IMR-90 (cell line): ENCODE measurements at regions not wholly inside any gene's neighbourhood (a gene's known extent, or its start where the extent isn't known, plus 50 kb on each side); places are given as distances from the start of the nearest gene placed in this dataset.

Experiments used
- ATAC-seq: fragments of 200-7000 bp; cut with Tn5 transposase; 2 replicates; pipeline ENCODE4 v1.9.1; 2020; ENCODE audit warnings: low read depth, mild to moderate bottlenecking, moderate library complexity
- BruUV-seq: library from RNA; stranded (reverse); fragments of 400-500 nt; replicated peaks from 2 replicates; lab custom pipeline; 2021; lab: Mats Ljungman, UMichigan
- CTCF ChIA-PET: fragments of 300-600 bp; formaldehyde crosslinking; extraction: SDS; loops from one replicate; lab custom pipeline; 2021; ENCODE audit warnings: antibody characterized with exemption; lab: Yijun Ruan, JAX
- POLR2A ChIA-PET: fragments of 300-600 bp; sonication (Branson Sonifier 250); formaldehyde crosslinking; loops from one replicate; lab custom pipeline; 2022; ENCODE audit warnings: antibody characterized with exemption; ENCODE audit not compliant: unreplicated experiment; lab: Charles Lee
- DNase-seq: peaks from one replicate; pipeline ENCODE4 v3.0.0; 2013
- H2AFZ ChIP-seq: replicated peaks from 2 replicates; pipeline ENCODE3; 2013; ENCODE audit warnings: low read length, mild to moderate bottlenecking; ENCODE audit not compliant: poor library complexity
- H2AK5ac ChIP-seq: 2 replicates; pipeline ENCODE4 v1.6.1; 2013; ENCODE audit warnings: low read depth, low read length, inconsistent platforms
- H2AK9ac ChIP-seq: replicated peaks from 2 replicates; pipeline ENCODE3; 2013; ENCODE audit warnings: mild to moderate bottlenecking, low read depth, low read length, moderate library complexity; ENCODE audit not compliant: poor library complexity
- H2BK120ac ChIP-seq: 2 replicates; pipeline ENCODE4 v1.6.1; 2013; ENCODE audit warnings: low read depth, low read length, inconsistent platforms
- H2BK15ac ChIP-seq: 3 replicates; pipeline ENCODE4 v1.6.1; 2013; ENCODE audit warnings: low read depth, low read length, inconsistent platforms
- H2BK20ac ChIP-seq: 2 replicates; pipeline ENCODE4 v1.6.1; 2013; ENCODE audit warnings: low read depth, mild to moderate bottlenecking, inconsistent platforms, low read length, moderate library complexity
- H2BK5ac ChIP-seq: 2 replicates; pipeline ENCODE4 v1.6.1; 2013; ENCODE audit warnings: mild to moderate bottlenecking, low read depth, low read length, inconsistent platforms; ENCODE audit not compliant: poor library complexity, severe bottlenecking
- H3K14ac ChIP-seq: replicated peaks from 2 replicates; pipeline ENCODE4 v1.6.1; 2013; ENCODE audit warnings: low read depth, low read length, inconsistent platforms
- H3K18ac ChIP-seq: 2 replicates; pipeline ENCODE4 v1.6.1; 2013; ENCODE audit warnings: low read depth, low read length, control low read depth
- H3K23ac ChIP-seq: 2 replicates; pipeline ENCODE4 v1.6.1; 2013; ENCODE audit warnings: low read depth, low read length, inconsistent platforms
- H3K27ac ChIP-seq: 2 replicates; pipeline ENCODE4 v1.5.1; 2013; ENCODE audit warnings: mild to moderate bottlenecking, control low read depth, low read length; ENCODE audit not compliant: insufficient read depth
- H3K27me3 ChIP-seq: 2 replicates; pipeline ENCODE4 v1.6.1; 2013; ENCODE audit warnings: low read length; ENCODE audit not compliant: control insufficient read depth, insufficient read depth
- H3K36me3 ChIP-seq: 2 replicates; pipeline ENCODE4 v1.6.1; 2013; ENCODE audit warnings: low read length, mixed read lengths; ENCODE audit not compliant: control insufficient read depth, insufficient read depth
- H3K4ac ChIP-seq: 2 replicates; pipeline ENCODE4 v1.6.1; 2013; ENCODE audit warnings: low read depth, low read length, inconsistent platforms
- H3K4me1 ChIP-seq: 2 replicates; pipeline ENCODE4 v1.6.1; 2013; ENCODE audit warnings: low read length, mixed read lengths; ENCODE audit not compliant: control insufficient read depth, insufficient read depth
- H3K4me2 ChIP-seq: 2 replicates; pipeline ENCODE4 v1.6.1; 2013; ENCODE audit warnings: low read depth, mild to moderate bottlenecking, control low read depth, low read length, moderate library complexity
- H3K4me3 ChIP-seq: 2 replicates; pipeline ENCODE4 v1.5.1; 2013; ENCODE audit warnings: low read depth, mild to moderate bottlenecking, control low read depth, low read length, moderate library complexity; ENCODE audit not compliant: insufficient read depth
- H3K56ac ChIP-seq: 2 replicates; pipeline ENCODE4 v1.6.1; 2013; ENCODE audit warnings: low read length, inconsistent platforms; ENCODE audit not compliant: insufficient read depth; ENCODE audit errors: extremely low read depth
- H3K79me1 ChIP-seq, 2 experiments: 2 replicates each; pipeline ENCODE4 v1.6.1; 2013; ENCODE audit warnings: low read length in 2 of 2, inconsistent platforms in 1 of 2, low read depth in 1 of 2
- H3K9ac ChIP-seq: 2 replicates; pipeline ENCODE4 v1.6.1; 2013; ENCODE audit warnings: low read depth, low read length, control low read depth
- H3K9me1 ChIP-seq: 2 replicates; pipeline ENCODE4 v1.6.1; 2013; ENCODE audit warnings: low read length, inconsistent platforms; ENCODE audit not compliant: insufficient read depth
- H3K9me3 ChIP-seq: 2 replicates; pipeline ENCODE4 v1.6.1; 2013; ENCODE audit warnings: low read length; ENCODE audit not compliant: control insufficient read depth, insufficient read depth
- H4K20me1 ChIP-seq: 2 replicates; pipeline ENCODE4 v1.6.1; 2013; ENCODE audit warnings: low read length, inconsistent platforms; ENCODE audit not compliant: insufficient read depth
- H4K5ac ChIP-seq: 2 replicates; pipeline ENCODE4 v1.6.1; 2013; ENCODE audit warnings: mild to moderate bottlenecking, low read depth, low read length, control low read depth
- H4K8ac ChIP-seq, 2 experiments: 2 replicates each; pipeline ENCODE4 v1.6.1; 2013; ENCODE audit warnings: low read depth in 2 of 2, low read length in 2 of 2, control low read depth in 1 of 2, inconsistent platforms in 1 of 2
- H4K91ac ChIP-seq: 2 replicates; pipeline ENCODE4 v1.6.1; 2013; ENCODE audit warnings: low read depth, low read length, inconsistent platforms; ENCODE audit not compliant: insufficient read depth
- BHLHE40 ChIP-seq: fragments of 150-350 bp; IDR thresholded peaks from 2 replicates; pipeline ENCODE4 v1.6.1; 2016; ENCODE audit warnings: mild to moderate bottlenecking, low read depth, low read length
- CHD1 ChIP-seq: IDR thresholded peaks from 2 replicates; pipeline ENCODE4 v1.6.1; 2012; ENCODE audit warnings: low read depth, low read length, improper control_type of control experiment
- CTCF ChIP-seq: conservative IDR thresholded peaks from 2 replicates; pipeline ENCODE4 v1.5.1; 2012; ENCODE audit warnings: mild to moderate bottlenecking, low read depth, low read length, improper control_type of control experiment
- ELK1 ChIP-seq: fragments of 150-350 bp; IDR thresholded peaks from 2 replicates; pipeline ENCODE4 v1.6.1; 2016; ENCODE audit warnings: low read depth, mild to moderate bottlenecking, low read length, moderate library complexity, borderline replicate concordance
- FOS ChIP-seq: fragments of 150-350 bp; IDR thresholded peaks from 2 replicates; pipeline ENCODE4 v1.6.1; 2016; ENCODE audit warnings: low read depth, low read length
- MAFK ChIP-seq: IDR thresholded peaks from 2 replicates; pipeline ENCODE4 v1.6.1; 2012; ENCODE audit warnings: low read depth, low read length, improper control_type of control experiment
- MAZ ChIP-seq: IDR thresholded peaks from 2 replicates; pipeline ENCODE4 v1.6.1; 2012; ENCODE audit warnings: low read depth, mild to moderate bottlenecking, low read length, improper control_type of control experiment, moderate library complexity, borderline replicate concordance
- MXI1 ChIP-seq: IDR thresholded peaks from 2 replicates; pipeline ENCODE4 v1.6.1; 2012; ENCODE audit warnings: low read depth, mild to moderate bottlenecking, low read length, moderate library complexity, borderline replicate concordance
- NFE2L2 ChIP-seq: fragments of 150-350 bp; IDR thresholded peaks from 2 replicates; pipeline ENCODE4 v1.6.1; 2016; ENCODE audit warnings: low read depth, mild to moderate bottlenecking, low read length
- POLR2A ChIP-seq: IDR thresholded peaks from 2 replicates; pipeline ENCODE4 v1.6.1; 2012; ENCODE audit warnings: mild to moderate bottlenecking, low read depth, low read length
- RAD21 ChIP-seq: IDR thresholded peaks from 2 replicates; pipeline ENCODE4 v1.6.1; 2012; ENCODE audit warnings: low read length, improper control_type of control experiment
- RCOR1 ChIP-seq: IDR thresholded peaks from 2 replicates; pipeline ENCODE4 v1.6.1; 2012; ENCODE audit warnings: mild to moderate bottlenecking, low read length, improper control_type of control experiment; ENCODE audit not compliant: insufficient replicate concordance
- RFX5 ChIP-seq: IDR thresholded peaks from 2 replicates; pipeline ENCODE4 v1.8.0; 2012; ENCODE audit warnings: low read depth, mild to moderate bottlenecking, low read length, moderate library complexity
- SMC3 ChIP-seq: fragments of 150-350 bp; IDR thresholded peaks from 2 replicates; pipeline ENCODE4 v1.6.1; 2016; ENCODE audit warnings: low read depth, mild to moderate bottlenecking, antibody characterized with exemption, low read length, moderate library complexity
- USF2 ChIP-seq: fragments of 150-350 bp; IDR thresholded peaks from 2 replicates; pipeline ENCODE4 v1.6.1; 2017; ENCODE audit warnings: mild to moderate bottlenecking, antibody characterized with exemption, low read length, low read depth
- dilution Hi-C: fragments of 300-500 bp; cut with HindIII; formaldehyde crosslinking; loops from one replicate; pipeline ENCODE4 v1.14.3; 2018; ENCODE audit warnings: low sequenced_read_pairs; ENCODE audit not compliant: unreplicated experiment
- in situ Hi-C: fragments of 300-500 bp; cut with MboI; formaldehyde crosslinking; loops from 3 replicates; pipeline ENCODE4 v1.14.3; 2019; ENCODE audit warnings: low sequenced_read_pairs, inconsistent platforms, mixed read lengths
- intact Hi-C: fragments of 100-400 bp; cut with micrococcal nuclease; formaldehyde crosslinking; loops from 2 replicates; pipeline ENCODE4 v1.10.0; 2022

- CTCF ChIA-PET, result no interaction called here
These were observed 161.3 kb upstream of the TMCC3 start for GRCh38 chr12:94811611-94812010.

More at GRCh38 chr12:94811611-94812010, 161.3 kb upstream of the TMCC3 start:
- H2BK15ac ChIP-seq, result no peak overlapping the region
- intact Hi-C loops, result no loop called here
- POLR2A ChIA-PET, result no interaction called here
- H3K23ac ChIP-seq, result no peak overlapping the region
- peaks cover 4% of the 10 kb centered on the region; the same call in 1 of the 2 replicates for H3K27me3 ChIP-seq
- no peak overlapping the region for H2AFZ ChIP-seq
- H3K4me1 ChIP-seq, result no peaks in the 10 kb centered on the region
- no peak overlapping the region for H3K18ac ChIP-seq
- no peak for TF ChIP-seq POLR2A
- no peak for TF ChIP-seq RAD21
- no peak for TF ChIP-seq NFE2L2
- no peak for TF ChIP-seq MXI1
- no peak for TF ChIP-seq BHLHE40
- no peak for TF ChIP-seq MAFK
- no peak for TF ChIP-seq CHD1
- TF ChIP-seq SMC3, result no peak
- TF ChIP-seq RFX5, result no peak
- no peak for TF ChIP-seq RCOR1
- TF ChIP-seq FOS, result no peak
- no peak for TF ChIP-seq CTCF
- no peak for TF ChIP-seq USF2
- no peak for TF ChIP-seq ELK1
- TF ChIP-seq MAZ, result no peak
- H4K5ac ChIP-seq, result no peak overlapping the region
- H3K9me3 ChIP-seq, result peaks cover 3% of the 10 kb centered on the region; the same call in 1 of the 2 replicates
- in situ Hi-C loops, result no loop called here
- H2BK20ac ChIP-seq, result no peak overlapping the region
- H3K9me1 ChIP-seq, result no peaks in the 10 kb centered on the region
- no peak overlapping the region for H3K4ac ChIP-seq
- no peak overlapping the region for H2BK120ac ChIP-seq
- dilution Hi-C loops, result no loop called here
- H2BK5ac ChIP-seq, result no peak overlapping the region
- H4K20me1 ChIP-seq, result no peaks in the 10 kb centered on the region
- DNase-seq (no peak), ATAC-seq (no peak)
- H3K4me3 ChIP-seq, result no peak overlapping the region
- H4K8ac ChIP-seq, result no peak overlapping the region
- H3K79me1 ChIP-seq, result no peaks in the 10 kb centered on the region
- no peak overlapping the region for H3K56ac ChIP-seq
- no peak overlapping the region for H3K4me2 ChIP-seq
- no peak overlapping the region for H2AK5ac ChIP-seq
- H2AK9ac ChIP-seq, result no peak overlapping the region
- no TSS peak for BruUV-seq
- H4K91ac ChIP-seq, result no peak overlapping the region
- H3K14ac ChIP-seq, result no peak overlapping the region
- no peak overlapping the region for H3K9ac ChIP-seq
- H3K36me3 ChIP-seq, result no peaks in the 10 kb centered on the region
- no peak overlapping the region for H3K27ac ChIP-seq
